GM12872 (cell line): ENCODE measurements at regions not wholly inside any gene's neighbourhood (a gene's known extent, or its start where the extent isn't known, plus 50 kb on each side); places are given as distances from the start of the nearest gene placed in this dataset.

Experiments used
- CTCF ChIP-seq: IDR thresholded peaks from 3 replicates; pipeline ENCODE4 v1.5.1; 2011; ENCODE audit warnings: low read depth, mild to moderate bottlenecking, low read length, moderate library complexity; ENCODE audit not compliant: insufficient read depth

- no peak for TF ChIP-seq CTCF
Measured at GRCh38 chr16:7805686-7806396, 473.2 kb downstream of the RBFOX1 start.

- no peak for TF ChIP-seq CTCF
Measured at GRCh38 chr16:7804635-7805195, 472.1 kb downstream of the RBFOX1 start.

- TF ChIP-seq CTCF = no peak
Measured at GRCh38 chr16:7792346-7792745, 459.7 kb downstream of the RBFOX1 start.

- no peak for TF ChIP-seq CTCF
Measured at GRCh38 chr16:7791028-7791590, 458.5 kb downstream of the RBFOX1 start.

- TF ChIP-seq CTCF = no peak
Measured at GRCh38 chr16:7775072-7775488, 442.4 kb downstream of the RBFOX1 start.

GRCh38 chr16:7772722-7773121 lies 440.1 kb downstream of the RBFOX1 start:
- no peak for TF ChIP-seq CTCF

DNA sequence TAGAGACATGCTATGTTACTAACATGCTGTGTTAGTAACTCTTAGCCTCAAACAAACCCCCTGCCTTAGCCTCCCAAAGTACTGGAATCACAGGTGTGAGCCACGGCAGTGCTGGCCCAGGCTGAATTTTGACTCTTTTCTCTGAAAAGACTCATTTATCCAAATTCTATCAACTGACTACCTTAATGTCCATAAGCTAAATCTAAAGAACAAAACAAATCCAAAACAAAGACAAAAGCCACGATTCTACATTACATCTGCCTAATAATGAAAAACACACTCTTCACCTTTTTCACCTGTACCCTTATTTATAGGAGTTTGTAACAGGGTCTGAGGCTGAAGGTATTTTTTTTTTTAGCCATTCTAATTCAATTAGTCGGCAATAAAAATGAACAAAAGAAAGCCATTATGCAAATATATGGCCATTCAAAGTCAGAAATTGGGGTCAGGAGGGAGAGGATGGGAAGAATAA lies 432.5 kb downstream of the RBFOX1 start:
- no peak for TF ChIP-seq CTCF
